HepG2 (cell line): ENCODE measurements at regions not wholly inside any gene's neighbourhood (a gene's known extent, or its start where the extent isn't known, plus 50 kb on each side); places are given as distances from the start of the nearest gene placed in this dataset.

Experiments used
- RXRB ChIP-seq: IDR thresholded peaks from 2 replicates; pipeline ENCODE4 v1.6.1; 2016; ENCODE audit warnings: borderline replicate concordance, missing genetic modification reagents, missing compliant biosample characterization
- ZBTB40 ChIP-seq, 2 experiments: fragments of 450-650 bp in 1 of 2; sonication (generic) in 1 of 2; formaldehyde crosslinking in 1 of 2; IDR thresholded peaks; 2 replicates each; pipeline versions ENCODE4 v1.6.1 to v1.8.0; 2016 to 2022; ENCODE audit warnings: antibody characterized with exemption in 1 of 2, mild to moderate bottlenecking in 1 of 2, missing genetic modification reagents in 1 of 2
- ZKSCAN1 ChIP-seq: fragments of 150-350 bp; IDR thresholded peaks from 2 replicates; pipeline ENCODE4 v1.6.1; 2014; ENCODE audit warnings: low read length

DNA sequence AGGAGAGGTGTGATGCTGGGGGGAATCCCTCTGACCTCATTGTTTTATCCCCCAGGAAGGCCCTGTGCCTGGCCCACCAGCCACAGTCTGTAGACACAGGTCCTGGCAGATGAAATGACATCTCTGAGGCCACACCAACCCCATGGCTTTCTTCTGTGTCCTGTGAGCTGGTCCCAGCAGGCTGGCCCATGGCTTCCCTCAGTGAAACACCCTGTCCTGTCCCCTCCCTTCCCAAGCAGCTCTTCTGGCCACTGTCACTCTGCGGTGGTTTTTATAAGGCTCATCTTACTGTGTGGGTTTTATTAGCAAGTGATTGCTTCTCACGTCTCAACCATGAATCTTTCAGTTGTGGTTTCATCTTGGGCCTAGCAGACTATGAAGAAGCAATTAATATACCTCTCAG is 81.6 kb upstream of the CALM2 start (continued):
- TF ChIP-seq ZBTB40 (IDR thresholded peaks at IDR 0.05) (no peak), ZBTB40 (CRISPR knock-in tag; IDR thresholded peaks at IDR 0.05) (no peak), RXRB (CRISPR knock-in tag) (no peak), ZKSCAN1 (no peak)
